HL-60 (cell line): ENCODE measurements at regions not wholly inside any gene's neighbourhood (a gene's known extent, or its start where the extent isn't known, plus 50 kb on each side); places are given as distances from the start of the nearest gene placed in this dataset.

Experiments
- POLR2AphosphoS5 ChIP-seq: IDR thresholded peaks from 2 replicates; pipeline ENCODE4 v1.6.1; 2012; ENCODE audit warnings: low read depth
- SPI1 ChIP-seq: IDR thresholded peaks from 2 replicates; pipeline ENCODE4 v1.6.1; 2012; ENCODE audit warnings: low read depth, mild to moderate bottlenecking, borderline replicate concordance
- TF ChIP-seq, protein P1 (sequence below): IDR thresholded peaks from one replicate; pipeline ENCODE4 v1.5.1; 2011; ENCODE audit warnings: low read length, control low read depth, inconsistent platforms; ENCODE audit not compliant: insufficient read depth
- TF ChIP-seq, protein P2 (sequence below): IDR thresholded peaks from 2 replicates; pipeline ENCODE4 v1.6.1; 2012; ENCODE audit warnings: low read depth; ENCODE audit not compliant: insufficient replicate concordance

DNA sequence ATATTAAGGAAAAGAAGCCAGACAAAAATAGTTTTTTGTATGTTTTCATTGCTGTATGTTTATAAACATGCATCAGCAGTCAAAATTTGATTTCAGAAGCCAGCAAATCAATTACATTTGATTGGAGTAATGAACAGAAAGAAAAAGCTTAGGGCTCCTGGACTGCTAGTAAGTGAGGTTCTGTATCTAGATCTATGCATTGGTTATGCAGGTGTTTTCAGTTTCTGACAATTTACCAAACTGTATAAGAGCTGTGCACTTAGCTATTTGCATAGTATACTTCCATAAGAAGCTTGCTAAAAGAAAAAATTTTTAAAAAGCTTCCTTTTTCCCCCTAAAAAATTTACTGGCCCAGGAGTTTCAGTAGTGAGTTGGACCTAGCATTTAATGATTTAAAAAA, 881.6 kb downstream of the PCDH7 start:
- TF ChIP-seq, protein P1, sequence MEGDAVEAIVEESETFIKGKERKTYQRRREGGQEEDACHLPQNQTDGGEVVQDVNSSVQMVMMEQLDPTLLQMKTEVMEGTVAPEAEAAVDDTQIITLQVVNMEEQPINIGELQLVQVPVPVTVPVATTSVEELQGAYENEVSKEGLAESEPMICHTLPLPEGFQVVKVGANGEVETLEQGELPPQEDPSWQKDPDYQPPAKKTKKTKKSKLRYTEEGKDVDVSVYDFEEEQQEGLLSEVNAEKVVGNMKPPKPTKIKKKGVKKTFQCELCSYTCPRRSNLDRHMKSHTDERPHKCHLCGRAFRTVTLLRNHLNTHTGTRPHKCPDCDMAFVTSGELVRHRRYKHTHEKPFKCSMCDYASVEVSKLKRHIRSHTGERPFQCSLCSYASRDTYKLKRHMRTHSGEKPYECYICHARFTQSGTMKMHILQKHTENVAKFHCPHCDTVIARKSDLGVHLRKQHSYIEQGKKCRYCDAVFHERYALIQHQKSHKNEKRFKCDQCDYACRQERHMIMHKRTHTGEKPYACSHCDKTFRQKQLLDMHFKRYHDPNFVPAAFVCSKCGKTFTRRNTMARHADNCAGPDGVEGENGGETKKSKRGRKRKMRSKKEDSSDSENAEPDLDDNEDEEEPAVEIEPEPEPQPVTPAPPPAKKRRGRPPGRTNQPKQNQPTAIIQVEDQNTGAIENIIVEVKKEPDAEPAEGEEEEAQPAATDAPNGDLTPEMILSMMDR = no peak
- TF ChIP-seq, protein P2, sequence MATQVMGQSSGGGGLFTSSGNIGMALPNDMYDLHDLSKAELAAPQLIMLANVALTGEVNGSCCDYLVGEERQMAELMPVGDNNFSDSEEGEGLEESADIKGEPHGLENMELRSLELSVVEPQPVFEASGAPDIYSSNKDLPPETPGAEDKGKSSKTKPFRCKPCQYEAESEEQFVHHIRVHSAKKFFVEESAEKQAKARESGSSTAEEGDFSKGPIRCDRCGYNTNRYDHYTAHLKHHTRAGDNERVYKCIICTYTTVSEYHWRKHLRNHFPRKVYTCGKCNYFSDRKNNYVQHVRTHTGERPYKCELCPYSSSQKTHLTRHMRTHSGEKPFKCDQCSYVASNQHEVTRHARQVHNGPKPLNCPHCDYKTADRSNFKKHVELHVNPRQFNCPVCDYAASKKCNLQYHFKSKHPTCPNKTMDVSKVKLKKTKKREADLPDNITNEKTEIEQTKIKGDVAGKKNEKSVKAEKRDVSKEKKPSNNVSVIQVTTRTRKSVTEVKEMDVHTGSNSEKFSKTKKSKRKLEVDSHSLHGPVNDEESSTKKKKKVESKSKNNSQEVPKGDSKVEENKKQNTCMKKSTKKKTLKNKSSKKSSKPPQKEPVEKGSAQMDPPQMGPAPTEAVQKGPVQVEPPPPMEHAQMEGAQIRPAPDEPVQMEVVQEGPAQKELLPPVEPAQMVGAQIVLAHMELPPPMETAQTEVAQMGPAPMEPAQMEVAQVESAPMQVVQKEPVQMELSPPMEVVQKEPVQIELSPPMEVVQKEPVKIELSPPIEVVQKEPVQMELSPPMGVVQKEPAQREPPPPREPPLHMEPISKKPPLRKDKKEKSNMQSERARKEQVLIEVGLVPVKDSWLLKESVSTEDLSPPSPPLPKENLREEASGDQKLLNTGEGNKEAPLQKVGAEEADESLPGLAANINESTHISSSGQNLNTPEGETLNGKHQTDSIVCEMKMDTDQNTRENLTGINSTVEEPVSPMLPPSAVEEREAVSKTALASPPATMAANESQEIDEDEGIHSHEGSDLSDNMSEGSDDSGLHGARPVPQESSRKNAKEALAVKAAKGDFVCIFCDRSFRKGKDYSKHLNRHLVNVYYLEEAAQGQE = no peak
- TF ChIP-seq POLR2AphosphoS5 (no peak), SPI1 (no peak)
